MM.1S (cell line): ENCODE measurements at regions not wholly inside any gene's neighbourhood (a gene's known extent, or its start where the extent isn't known, plus 50 kb on each side); places are given as distances from the start of the nearest gene placed in this dataset.

Experiments
- EZH2 ChIP-seq: fragments of 300-600 bp; sonication (generic); optimal IDR thresholded peaks from 2 replicates; pipeline ENCODE3; 2017; ENCODE audit warnings: low read depth, mild to moderate bottlenecking, antibody characterized with exemption, low read length, mixed read lengths
- EZH2phosphoT487 ChIP-seq: fragments of 300-600 bp; sonication (generic); IDR thresholded peaks from 2 replicates; pipeline ENCODE4 v1.6.1; 2018; ENCODE audit warnings: antibody characterized with exemption, low read length
- TF ChIP-seq, protein P1 (sequence below): fragments of 300-600 bp; sonication (generic); IDR thresholded peaks from 2 replicates; pipeline ENCODE4 v1.5.1; 2016; ENCODE audit warnings: antibody characterized with exemption, low read length, mixed read lengths

- TF ChIP-seq, protein P1, sequence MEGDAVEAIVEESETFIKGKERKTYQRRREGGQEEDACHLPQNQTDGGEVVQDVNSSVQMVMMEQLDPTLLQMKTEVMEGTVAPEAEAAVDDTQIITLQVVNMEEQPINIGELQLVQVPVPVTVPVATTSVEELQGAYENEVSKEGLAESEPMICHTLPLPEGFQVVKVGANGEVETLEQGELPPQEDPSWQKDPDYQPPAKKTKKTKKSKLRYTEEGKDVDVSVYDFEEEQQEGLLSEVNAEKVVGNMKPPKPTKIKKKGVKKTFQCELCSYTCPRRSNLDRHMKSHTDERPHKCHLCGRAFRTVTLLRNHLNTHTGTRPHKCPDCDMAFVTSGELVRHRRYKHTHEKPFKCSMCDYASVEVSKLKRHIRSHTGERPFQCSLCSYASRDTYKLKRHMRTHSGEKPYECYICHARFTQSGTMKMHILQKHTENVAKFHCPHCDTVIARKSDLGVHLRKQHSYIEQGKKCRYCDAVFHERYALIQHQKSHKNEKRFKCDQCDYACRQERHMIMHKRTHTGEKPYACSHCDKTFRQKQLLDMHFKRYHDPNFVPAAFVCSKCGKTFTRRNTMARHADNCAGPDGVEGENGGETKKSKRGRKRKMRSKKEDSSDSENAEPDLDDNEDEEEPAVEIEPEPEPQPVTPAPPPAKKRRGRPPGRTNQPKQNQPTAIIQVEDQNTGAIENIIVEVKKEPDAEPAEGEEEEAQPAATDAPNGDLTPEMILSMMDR: no peak
- TF ChIP-seq EZH2phosphoT487: no peak
- TF ChIP-seq EZH2: no peak
These were observed 83.5 kb downstream of the SNX5 start for GRCh38 chr20:17885076-17885475.
